ENCODE measurements at regions not wholly inside any gene's neighbourhood (a gene's known extent, or its start where the extent isn't known, plus 50 kb on each side); places are given as distances from the start of the nearest gene placed in this dataset.

- TF ChIP-seq EZH2 (IDR thresholded peaks at IDR 0.05), result no peak
- no peak for TF ChIP-seq POLR2AphosphoS5 (IDR thresholded peaks at IDR 0.05; ENCODE audit: borderline replicate concordance, low read depth, low read length)
- no peak for TF ChIP-seq FOXP2 (optimal IDR thresholded peaks at IDR 0.05; ENCODE audit: control extremely low read depth, extremely low read length, insufficient read depth)
Measured at GRCh38 chr5:124481419-124481818, 265.0 kb downstream of the ZNF608 start.
